Stimulated activated naive CD8-positive, alpha-beta T cell treated with anti-CD3 and anti-CD28 coated beads, Interleukin-15, Interleukin-2, amounts not matched to agents 100 U/mL and 50 U/mL, for 24 hours (primary cell): ENCODE measurements at regions not wholly inside any gene's neighbourhood (a gene's known extent, or its start where the extent isn't known, plus 50 kb on each side); places are given as distances from the start of the nearest gene placed in this dataset.

ENCODE experiments used
- ATAC-seq: fragments of 150-1000 bp; cut with Tn5 transposase; one replicate; pipeline ENCODE4 v1.10.0; 2021
- DNase-seq: peaks from one replicate; pipeline ENCODE4 v3.0.0; 2021

DNA sequence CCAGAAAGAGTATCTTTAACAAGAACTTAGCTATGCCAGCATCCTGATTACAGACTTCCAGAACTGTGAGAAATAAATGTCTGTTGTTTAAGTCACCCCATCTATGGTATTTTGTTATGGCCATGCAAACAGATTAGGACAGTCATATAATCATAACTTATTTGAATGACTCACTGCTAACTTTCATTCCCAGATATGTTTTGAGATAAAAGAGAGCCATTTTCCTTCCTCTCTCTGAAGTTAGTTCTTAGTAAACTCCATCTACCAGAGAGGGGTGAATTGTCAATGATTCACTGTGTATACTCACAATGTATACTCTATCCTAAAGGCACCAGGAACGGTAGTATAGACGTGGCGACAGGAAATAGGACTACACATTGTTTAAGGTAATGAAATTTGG, 179.4 kb upstream of the DPH6 start:
- DNase-seq, result no peak
- ATAC-seq, result no peak

DNA sequence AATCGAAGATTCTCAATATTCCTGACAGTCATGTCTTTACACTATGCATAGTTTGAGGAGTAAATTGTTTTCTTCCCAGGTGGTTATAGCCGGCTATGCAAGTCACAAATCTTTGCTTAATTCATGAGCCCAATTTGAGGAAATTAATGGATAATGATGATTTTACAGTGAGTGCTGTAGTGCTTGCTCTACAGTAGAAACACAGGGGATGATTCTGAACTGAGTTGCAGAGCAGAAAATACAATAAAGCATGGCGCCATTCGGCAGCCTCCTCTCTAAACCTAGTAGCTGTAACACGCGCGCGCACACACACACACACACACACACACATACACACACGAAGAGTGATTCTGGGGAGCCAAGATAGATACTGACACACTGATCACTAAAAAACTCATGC, 181.7 kb upstream of the DPH6 start:
- ATAC-seq (no peak), DNase-seq (no peak)

DNA sequence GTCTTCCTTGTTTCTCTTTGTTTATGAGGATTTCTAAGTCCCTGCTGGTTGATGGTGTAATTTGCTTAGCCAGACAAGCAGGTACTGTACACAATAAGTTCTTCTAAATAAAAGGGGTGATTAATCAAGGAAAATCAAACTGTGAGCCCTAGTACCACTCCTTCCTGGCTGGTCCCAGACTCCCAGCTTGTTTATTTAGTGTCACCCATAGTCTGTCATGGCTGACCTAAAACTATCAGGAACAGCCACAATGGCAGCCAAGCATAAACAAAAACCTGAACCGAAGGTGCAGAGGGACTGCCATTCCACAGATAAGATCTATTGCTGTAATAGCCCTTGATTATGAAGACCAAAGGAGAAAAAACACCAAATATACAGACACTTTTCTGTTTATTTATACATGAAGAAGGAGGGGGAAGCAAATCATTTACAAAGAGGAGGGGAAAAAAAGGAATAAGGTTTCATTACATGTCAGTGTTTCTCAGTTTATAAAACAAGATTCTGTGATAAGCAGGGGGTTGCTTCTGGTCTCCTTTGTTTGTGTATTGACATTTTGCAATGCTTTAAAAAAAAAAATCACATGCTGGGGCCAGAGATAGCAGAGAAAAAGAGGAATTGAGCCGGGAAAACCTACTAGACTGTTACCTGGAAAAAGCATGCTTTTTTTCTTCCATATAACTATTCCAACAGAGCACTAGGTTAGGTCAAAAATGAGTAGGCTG, 182.4 kb upstream of the DPH6 start:
- DNase-seq, result no peak
- ATAC-seq, result no peak

DNA sequence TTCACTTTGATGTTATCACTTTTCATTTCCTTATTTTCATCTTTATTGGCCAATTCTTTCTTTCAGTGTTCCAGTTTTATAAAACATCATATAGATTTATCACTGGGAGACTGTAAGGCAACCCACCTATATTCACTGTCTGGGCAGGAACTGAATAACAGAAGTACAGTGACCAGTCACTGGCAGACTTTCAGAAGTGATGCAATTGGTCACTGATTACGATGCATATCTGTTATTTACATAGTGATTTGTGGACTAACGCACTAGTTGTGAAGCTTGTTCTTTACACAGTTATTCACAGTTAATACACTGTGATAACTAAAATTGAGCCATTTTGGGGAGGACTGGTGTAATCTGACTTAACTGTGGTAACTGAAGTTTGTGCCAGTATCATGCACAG, 190.2 kb upstream of the DPH6 start:
- DNase-seq, result no peak
- no peak for ATAC-seq

DNA sequence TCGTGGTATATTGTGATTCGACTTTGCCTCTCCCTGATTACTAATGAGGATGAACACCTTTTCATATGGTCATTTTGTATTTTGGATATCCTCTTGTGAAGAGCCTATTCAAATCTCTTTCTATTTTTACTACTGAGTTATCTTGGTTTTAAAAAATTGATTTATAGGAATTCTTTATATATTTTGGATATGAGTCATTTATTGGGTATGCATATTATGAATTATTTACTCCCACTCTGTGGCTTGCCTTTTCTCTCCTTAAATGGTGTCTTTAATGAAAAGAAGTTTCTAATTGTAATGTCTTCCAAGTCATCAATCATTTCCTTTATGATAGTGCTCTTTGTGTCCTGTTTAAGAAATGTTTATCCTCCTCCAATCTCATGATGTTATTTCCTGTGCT, 191.5 kb upstream of the DPH6 start:
- DNase-seq, result no peak
- ATAC-seq, result no peak

DNA sequence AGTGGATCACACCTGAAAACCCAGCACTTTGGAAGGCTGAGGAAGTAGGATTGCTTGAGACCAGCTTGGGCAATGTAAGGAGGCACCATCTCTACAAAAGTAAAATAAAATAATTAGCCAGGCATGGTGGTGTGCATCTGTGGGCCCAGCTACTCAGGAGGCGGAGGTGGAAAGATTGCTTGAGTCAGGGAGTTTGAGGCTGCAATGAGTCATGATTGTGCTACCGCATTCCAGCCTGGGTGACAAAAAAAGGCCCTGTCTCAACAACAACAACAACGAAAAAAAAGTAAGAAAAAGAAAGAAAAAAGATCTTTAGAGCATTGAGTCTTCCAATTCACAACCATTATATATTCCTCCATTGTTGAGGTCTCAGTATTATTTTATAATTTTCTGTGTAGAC, 192.4 kb upstream of the DPH6 start:
- DNase-seq (no peak), ATAC-seq (no peak)

DNA sequence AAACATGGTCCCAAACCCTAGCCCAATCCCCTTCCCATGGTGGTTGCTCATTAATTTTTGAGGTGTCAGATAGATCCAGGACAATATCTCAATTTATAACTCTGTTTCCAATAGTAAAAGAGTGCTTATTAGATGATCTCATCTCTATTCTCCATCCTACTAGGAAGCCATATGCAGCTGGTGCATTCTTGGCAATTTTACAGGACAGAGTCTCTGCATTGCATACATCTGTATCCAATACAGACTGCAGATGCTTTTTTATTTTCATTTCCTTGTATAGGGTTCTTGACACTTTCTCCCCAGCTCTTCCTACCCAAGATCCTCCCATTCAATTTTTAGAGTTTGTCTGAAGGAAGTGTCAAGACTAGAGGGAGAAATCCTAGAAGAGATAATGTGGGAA, 194.8 kb upstream of the DPH6 start:
- ATAC-seq (no peak), DNase-seq (no peak)

DNA sequence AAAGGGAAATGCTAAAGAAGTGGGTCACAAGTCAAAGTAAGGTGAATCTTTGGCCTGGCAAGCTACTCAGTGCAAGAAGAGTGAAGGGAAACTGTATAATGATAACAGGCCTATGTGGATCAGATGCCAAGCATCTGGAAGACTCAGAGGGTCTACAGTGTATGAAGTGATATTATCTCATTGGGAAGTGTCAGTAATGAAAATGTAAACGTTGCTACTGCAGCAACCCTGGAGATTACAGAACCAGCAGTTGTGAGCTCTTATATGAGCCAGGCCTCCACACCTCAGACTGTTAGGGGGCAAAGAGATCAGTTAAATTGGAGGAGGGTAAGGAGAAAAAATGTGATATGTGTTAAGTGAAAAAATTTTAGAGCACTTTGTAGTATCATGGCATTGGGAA, 195.4 kb upstream of the DPH6 start:
- ATAC-seq, result no peak

DNA sequence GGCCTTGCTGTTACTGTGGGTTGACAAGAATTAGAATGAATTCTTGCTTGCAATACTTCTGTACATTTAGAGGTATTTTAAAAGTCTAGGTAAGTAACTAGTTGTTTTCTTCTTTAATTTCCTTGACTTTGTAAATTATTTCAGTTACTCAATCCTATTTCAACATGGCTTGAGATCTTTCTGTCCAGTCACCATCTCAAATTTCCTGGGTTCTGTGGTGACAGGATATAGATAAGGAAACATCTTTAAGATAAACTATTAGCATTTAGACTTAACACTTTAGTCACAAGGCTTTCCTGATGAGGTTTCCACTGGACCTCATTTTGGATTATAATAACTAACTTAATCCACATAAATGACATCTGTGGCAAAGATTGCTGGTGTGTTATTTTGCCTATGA, 195.9 kb upstream of the DPH6 start:
- no peak for DNase-seq
- no peak for ATAC-seq

More for the DNA sequence above, 195.4 kb upstream of the DPH6 start:
- DNase-seq, result no peak

DNA sequence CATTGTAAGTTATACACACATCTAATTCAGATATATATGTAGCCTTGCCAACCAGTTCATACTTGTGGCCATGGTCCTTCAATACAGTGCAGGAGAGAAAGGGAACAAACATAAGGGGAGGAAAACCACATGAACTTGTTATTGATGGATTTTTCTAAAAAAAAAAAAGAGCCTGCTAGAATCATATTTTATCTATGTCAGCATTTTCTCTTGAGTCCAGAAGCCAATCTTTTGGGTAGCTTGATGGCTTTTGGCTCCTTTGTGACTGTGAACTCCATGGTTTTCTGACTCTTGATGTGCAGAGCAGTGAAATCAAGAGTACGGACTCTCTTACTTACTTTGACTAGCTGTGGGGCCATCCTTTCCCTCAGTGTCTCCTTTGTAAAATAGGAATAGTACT, 197.4 kb upstream of the DPH6 start:
- ATAC-seq, result no peak
- no peak for DNase-seq

DNA sequence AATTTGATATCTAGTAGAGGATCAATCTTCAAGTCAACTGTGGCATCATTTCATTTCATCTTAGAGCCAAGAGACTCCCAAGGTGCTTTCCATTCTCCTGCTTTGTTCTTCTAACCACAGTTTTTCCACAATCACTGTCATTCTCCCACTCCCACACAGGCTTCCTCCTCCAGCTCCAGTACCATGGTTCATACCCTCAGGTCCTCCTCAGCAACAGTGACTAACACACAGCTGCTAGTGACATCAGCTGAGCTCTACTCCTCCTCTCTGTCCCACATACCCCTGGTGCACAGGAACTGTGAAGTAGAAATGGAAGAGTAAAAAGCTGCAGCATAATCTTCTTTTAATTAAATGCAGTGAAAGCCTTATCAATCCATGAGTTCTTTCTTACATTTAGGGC, 200.2 kb upstream of the DPH6 start:
- DNase-seq (no peak), ATAC-seq (no peak)

DNA sequence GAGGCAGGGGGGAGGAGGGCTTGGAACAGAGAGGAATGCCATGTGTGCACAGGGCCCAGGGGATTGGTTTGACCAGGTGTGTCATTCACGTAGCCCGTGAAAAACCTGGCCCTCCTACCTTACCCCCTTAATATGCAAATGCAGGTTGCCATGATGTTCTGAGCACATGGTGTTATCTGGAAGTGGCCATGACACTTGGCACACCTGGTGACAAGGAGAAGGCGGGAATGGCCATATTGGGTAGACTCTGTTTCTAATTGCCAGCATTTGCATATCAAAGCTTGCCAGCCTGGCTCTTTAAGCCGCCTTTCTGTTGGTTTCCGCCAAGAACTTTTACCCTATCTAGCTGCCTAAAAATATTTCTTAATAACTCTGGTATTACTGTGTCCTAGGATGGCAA, 202.1 kb upstream of the DPH6 start:
- ATAC-seq (no peak), DNase-seq (no peak)

DNA sequence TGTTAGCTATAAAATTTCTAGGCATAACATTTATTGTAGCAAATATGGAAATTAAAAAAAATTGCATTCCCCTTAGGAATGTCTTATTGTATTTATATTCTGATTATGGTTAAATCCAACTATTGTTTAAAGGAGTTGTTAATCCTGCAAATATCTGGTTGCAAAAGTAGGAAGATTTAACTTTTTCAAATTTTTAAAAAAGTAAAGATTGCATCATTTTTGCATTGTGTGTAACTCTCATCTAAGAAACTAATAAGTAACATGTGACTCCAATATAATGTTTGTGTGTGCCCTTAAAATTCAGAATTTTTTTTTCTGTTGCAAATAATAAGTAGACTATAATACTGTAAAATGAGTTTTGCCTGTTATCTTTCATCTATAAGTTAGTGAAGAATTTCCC, 204.1 kb upstream of the DPH6 start:
- DNase-seq (no peak), ATAC-seq (no peak)

DNA sequence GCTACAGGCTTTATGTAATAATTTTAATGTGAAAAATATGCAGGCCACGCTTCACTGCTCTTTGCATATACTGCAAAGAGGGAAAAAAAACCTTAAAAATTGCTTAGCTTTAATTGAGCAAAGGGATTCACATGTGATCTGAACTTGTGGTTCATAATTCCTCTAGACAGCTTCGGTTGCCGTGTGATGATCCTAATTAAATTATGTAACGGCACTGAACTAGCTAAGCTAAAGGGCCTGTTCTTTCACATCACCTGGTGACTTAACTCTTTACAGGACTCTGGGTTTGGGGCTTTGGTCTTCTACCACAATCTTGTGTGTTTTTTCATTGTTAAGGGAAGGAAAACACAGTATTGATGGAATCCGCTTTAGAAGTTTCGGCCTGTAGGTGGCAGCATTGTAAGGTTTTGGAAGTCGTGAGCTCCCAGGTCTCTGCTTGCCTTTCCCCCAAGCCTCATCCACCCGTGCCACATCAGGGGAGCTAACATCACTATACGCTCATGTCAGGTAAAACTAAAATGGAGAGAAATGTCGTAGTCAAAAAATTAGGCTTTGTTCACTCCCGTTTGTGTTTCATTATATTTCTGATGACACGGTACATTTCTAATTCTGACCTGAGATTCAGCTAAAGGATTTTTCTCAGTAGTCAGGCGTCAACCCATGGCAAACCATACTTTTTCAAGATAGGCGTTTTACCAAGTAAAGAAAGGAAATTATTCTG, 205.6 kb upstream of the DPH6 start:
- DNase-seq (peak; percentile 68), ATAC-seq (no peak)

DNA sequence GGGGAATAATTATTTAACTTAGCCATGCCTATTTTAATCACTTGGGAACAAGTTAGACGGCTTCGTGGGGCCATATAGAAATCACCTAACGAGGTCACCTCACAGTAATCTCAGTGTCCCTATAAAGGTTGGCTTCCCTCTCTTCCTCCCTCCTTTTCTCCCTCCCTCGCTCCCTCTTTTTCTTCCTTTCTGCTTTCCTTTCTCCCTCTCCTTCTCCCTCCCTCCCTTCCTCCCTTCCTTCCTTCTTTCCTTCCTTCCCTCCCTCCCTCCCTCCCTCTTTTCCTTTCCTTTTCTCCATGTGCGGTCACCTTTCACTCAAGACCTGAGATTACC, 206.1 kb upstream of the DPH6 start:
- no peak for DNase-seq

DNA sequence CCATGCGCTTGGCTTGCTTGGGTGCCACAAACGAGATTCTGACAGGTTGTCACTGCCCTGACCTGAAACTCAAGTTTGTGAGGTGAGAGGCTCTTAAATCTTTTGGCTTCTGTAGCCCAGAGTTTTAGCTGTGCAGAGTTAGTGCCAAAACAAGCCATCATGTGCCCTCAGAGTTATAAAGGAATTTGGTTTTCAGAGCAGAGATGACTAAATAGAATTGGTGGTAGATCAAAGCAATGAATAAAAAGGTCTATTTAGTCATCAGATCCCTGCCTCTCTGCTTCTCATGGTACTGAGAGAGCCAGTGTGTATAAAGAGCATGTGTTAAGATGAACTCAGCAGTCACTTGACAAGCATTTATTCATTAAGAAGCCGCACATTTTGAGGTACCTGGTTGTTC, 207.5 kb upstream of the DPH6 start:
- no peak for DNase-seq
- ATAC-seq, result no peak

More for the DNA sequence above, 206.1 kb upstream of the DPH6 start:
- ATAC-seq, result no peak

DNA sequence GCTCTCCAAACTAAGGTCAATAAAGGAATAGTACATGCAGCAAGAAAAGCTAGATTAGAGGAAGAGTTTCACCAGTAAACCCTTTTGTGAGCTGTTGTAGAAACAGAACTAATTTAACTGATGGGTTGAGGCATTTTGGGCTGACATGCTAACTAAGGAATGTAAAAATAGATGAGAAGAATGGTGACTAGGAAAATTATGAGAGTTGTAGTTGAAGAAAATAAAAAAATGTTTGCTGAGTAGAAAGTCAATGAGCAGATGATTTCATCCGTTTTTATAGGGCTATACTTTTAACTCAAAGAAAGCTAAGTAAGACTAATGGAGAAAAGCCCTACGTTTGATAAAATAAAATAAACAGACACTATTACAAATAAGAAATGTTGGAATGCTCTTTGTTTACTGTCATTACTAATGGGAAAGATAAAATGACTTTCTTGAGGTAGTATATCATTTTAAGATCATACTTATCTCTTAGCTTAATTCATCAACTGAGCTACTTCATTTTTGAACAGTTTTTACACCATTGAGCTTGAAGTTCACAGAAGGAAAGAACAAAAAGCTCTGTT, 209.4 kb upstream of the DPH6 start:
- ATAC-seq (no peak), DNase-seq (no peak)

DNA sequence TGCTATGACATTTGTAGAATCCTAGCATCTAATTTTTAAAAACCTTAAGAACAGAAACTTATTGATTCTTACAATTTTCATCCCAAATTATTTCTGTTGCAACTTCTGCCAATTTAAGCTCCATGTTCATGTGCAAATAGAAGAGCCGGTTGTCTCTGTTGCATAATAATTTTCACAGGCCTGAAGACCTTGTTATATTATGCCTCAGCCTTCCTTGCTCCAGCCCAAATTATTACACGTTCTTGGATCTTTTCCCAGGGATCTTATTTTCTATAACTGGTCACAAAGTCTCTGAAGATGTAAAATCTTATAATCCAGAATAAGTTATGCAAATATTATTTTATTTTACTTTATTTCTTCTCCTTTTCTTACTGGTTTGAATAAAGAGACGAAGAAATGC, 210.7 kb upstream of the DPH6 start:
- ATAC-seq (no peak), DNase-seq (no peak)

DNA sequence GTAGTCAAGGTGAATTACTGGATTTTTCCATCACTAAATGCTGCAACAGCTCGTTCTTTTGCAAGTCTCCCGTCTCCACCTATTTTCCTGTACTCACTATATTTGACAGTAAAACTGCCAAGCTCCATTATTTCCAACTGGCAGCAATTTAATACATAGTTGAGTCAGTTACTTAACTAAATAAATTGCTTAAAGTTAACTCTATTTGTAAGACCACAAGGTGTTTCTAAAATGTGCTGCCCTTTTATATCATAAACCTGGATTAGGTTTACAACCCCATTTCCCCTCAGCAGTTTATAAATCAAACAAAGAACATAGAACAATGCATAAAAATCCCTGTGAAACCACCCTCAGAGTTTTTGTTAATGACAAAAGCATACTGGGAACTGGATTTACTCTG, 211.4 kb upstream of the DPH6 start:
- DNase-seq (no peak), ATAC-seq (no peak)

DNA sequence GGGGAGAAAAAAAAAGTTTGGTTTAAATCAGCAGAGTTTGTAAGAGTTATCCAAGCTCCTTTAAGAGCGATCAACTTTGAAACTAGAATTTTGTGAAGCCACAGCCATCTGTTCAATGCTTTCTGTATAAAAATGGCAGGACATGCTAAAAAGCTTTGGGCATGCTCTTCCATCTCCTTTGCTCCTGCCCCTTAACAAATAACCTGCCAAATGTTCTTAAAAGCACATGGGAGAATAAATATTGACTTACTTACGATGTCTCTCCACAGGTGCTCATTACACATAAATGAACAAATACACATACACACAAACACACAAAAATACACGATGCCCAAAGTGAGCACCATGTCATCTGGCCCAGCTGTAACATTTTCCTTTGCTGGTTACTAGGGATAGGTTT, 211.8 kb upstream of the DPH6 start:
- DNase-seq (no peak), ATAC-seq (no peak)

DNA sequence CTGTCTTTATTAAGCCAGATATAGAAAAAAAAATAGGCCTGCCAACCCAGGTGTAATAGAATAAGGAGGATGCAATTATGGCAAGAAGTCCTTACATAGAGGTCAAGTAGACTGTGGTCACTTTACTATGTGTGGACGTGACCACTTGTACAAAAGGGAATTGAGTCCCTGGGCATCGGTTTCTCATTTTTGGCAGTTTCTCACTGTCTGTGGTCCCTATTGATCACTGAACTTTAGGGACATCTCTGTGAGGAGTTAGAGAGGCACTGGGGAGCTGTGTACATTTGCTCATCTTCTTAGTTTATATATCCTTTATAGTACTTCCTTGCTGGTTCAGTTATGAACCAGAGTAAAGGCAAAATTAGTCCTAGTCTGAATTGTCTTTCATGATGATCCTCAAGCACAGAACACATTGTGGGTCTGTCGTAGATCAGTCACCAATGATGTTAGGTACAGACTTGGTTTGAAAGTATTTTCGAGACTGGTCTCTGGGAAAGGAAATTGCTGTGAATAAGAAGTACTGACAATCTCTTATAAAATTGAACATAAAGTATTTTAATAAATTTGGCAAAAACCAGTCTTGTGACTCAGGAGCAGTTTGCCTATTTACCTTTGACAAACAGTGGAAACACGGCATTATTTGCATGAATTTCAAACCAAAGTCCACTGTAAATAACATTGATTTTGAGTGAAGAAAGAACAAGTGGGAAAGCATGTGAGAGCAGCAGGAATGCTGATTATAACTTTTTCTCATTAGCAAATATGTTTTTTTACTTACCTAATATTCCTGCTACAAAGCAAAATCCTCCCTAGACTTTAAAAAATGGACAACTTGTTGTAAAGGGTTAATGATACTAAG, 218.9 kb upstream of the DPH6 start:
- DNase-seq, result no peak
- ATAC-seq, result no peak

DNA sequence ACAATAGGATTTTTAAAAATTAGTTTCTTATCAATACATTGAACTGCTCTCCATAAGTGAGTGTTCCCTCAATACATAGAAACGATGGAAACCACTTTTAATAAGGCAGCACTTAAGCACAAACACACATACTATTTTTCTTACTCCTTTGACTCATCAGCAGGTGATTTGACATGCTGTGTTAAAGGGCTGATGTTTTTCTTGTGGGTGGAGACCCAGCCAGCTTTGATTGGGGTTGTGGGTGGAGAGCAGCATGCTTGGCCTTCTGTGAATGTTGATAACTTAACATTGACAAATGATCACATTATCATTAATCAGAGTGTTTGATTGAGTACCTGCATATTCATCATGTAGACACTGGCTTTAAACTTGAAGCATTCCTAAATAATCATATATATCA, 223.0 kb upstream of the DPH6 start:
- no peak for ATAC-seq

DNA sequence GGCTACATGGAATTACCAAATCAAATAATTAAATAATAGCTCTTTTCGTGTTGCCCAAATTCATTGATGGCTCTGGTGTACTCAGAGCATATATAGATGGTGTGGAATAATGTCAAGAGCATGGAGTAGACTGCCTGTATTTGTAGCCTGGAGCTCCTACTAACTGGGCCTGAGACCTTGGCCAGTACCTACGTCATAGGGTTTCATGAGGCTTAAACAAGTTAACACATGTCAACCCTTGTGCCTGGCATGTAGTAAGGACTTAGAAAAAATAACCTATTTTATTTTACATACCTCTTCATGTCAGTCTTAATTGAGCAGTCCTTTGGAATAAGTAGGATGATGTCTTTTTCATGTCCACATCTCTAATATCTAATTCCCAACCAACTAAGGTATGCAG, 223.7 kb upstream of the DPH6 start:
- no peak for DNase-seq
- ATAC-seq, result no peak

More for the DNA sequence above, 223.0 kb upstream of the DPH6 start:
- no peak for DNase-seq
